ENCODE measurements at regions not wholly inside any gene's neighbourhood (a gene's known extent, or its start where the extent isn't known, plus 50 kb on each side); places are given as distances from the start of the nearest gene placed in this dataset.
A peak's percentile ranks its signal among the peaks of the same experiment; 100 is the strongest.
"Not testable (repeated sequence)": the region's sequence is repeated elsewhere in the genome, so short reads cannot be mapped to it uniquely, and the experiment has no call there.

DNA sequence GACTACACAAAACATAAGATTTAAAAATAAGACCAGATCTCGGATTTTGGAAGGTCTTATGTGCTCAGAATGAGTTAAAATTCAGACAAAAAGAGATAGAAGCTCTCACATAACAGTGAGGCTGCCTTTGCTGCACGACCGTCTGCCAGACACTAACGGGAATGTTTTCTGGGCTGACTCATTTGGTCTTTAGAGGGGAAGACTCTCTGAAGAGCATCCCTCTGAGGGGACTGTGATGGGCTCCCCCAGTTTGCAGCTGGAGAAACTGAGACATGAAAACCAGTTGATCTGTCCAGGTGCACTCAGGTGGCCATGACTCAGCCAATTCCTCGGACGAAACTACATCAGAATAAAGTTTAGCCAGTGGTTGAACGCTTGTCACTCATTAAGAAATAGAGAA is 153.9 kb downstream of the RNASET2 start:
- DNase-seq, result no peak

DNA sequence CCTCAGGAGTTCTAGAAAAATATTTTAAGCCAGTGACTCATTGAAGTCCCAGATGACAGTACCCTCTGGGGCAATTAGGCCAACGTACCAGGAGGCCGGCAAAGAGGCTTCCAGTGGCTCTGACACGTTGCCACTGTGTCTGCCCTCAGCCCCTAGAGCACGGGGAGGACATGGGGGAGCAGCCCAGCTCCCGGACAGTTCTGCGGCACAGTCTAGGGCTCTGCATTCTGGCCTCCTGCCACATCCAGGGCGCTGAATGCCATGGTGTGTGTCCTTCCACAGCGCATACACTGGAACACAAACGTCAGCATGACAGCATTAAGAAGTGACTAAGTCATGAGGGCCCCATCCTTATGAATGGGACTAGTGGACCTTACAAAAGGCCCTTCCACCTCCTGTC is 156.2 kb downstream of the RNASET2 start:
- no peak for DNase-seq

DNA sequence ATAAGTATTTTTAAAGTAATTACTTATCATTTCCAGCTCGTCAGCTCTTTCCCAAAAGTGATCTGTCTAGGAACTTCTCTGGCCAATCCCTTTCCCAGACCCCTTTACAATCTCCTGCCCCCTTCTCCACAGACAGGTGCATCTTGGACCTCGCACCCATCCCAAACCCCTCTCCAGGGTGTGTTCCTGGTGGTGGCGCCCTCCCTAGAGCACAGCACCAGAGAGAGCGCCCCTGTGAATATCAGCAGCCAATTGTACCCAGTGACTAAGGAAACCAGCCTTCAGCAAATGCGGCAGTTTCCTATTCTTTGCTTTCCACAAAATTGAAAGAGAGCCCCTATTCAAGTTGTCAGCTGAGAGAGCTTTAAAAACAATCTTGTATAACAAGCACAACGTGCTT is 157.7 kb downstream of the RNASET2 start:
- DNase-seq, result no peak

DNA sequence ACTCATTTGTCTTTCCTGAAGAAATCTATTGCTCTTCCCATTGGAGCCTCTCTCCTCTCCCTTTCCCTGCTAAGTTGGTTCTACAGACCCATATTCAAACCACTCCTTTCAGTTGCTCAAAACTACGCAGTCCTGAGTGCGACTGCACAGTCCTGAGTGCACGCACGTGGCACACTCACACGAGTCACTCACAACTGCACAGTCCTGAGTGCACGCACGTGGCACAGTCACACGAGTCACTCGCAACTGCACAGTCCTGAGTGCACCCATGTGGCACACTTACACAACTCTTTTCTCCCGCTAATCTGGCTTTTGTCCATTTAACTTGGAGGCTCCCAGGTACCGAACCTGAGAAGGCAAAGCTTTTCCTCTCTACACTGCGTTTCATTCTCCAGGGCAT is 159.7 kb downstream of the RNASET2 start:
- no peak for DNase-seq

GRCh38 chr6:166795879-166796278 is 160.5 kb downstream of the RNASET2 start:
- no peak for DNase-seq

- not testable (repeated sequence) for DNase-seq
These were observed 163.8 kb upstream of the RPS6KA2 start for GRCh38 chr6:166790808-166791207.

- DNase-seq, result not testable (repeated sequence)
These were observed 161.9 kb upstream of the RPS6KA2 start for GRCh38 chr6:166788846-166789529.

DNA sequence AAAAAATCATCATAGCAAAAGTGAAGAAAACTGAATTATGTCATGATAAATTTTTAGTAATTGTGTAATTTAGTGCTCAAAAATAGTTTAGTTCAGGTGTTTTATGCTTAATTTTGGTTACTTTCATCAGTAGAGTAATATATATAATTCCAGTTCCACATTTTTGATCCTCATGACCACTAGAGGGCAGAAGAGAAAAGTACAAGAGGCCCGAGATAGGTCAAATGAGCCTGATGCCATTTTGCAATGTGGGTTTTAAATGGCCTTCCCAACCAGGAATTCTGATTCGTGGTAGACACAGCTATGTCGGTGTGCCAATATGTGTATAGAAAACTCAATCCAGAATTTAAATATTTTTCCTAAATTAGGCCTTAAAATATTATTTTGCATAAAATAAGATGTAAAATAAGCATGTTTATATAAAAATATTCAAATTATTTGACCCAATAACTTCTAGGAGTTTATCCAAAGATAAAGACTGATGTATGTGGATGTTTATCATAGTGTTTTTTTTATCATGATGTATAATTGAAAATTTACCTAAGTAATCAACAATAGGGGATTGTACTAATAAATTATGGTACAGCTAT is 159.7 kb upstream of the RPS6KA2 start:
- peak; percentile 85 for DNase-seq

GRCh38 chr6:166785131-166785530 is 158.1 kb upstream of the RPS6KA2 start:
- no peak for DNase-seq

GRCh38 chr6:166784691-166785090 is 157.6 kb upstream of the RPS6KA2 start:
- DNase-seq, result no peak

DNA sequence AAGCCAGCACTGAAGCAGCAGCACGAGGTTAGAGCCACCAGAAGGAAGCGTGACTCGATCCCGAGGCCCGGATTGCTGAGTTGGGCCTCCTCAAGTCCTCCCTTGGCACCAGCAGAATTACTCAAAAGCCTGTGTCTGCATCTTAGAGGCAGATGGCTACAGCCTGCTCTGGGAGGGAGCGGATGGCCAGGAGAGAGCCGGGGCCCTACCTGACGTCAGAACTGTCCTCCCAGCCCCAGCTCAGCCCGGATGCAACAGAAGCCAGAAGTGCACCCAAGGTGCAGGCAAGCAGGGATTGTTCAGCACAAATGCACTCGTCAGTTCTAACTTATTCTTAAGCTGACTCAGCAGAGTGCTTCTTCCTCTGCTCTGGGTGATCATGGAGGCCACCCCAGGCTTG is 155.5 kb upstream of the RPS6KA2 start:
- DNase-seq, result no peak

DNA sequence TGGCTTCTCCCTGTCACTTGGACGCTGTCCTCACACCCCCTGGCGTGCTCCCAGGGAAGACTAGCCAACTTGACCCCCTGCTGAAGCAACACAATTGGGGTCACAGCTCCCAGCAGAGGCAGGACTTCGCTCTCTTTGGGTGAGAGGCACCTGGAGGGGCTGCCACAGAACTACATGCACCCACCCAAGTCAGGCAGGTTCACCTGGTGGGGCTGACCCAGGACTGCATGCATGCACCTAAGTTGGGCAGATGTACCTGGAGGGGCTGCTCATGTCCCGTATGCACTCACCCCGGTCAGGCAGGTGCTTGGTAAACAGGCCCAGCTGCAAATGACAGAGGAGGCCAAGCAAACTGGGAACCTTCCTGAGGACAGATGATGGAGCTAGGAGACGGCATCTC is 154.3 kb upstream of the RPS6KA2 start:
- DNase-seq, result no peak

DNA sequence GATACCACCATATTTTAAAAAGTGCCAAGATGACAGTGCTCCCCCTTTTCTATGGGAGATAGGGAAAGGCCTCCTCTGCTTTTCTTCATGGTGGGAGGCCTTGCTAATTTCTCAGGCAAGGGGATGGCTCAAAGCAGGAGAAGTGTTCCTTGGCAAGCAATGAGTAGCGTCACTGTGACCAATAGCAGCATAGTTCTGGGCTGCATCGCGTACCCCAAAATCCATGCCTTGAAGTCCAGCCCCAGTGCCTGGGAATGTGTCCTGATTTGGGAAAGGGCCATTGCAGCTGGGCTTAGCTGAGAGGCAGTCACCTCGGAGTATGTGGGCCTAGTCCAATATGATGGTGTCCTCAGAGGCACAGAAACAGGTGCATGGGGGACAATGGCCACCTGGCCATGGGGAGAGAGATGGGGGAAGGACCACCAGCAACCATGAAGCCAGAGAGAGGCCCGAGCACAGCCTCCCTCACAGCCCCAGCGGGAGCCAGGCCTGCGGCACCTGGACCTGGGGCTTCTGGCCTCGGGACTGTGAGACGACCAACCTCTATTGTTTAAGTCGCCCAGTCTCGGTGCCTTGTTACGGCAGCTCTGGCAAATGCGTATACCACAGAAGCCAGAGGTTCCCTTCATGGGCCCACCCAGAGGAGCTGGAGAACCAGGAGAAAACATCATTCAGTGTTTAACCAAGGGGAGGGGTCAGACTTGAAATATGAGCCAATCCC is 153.1 kb upstream of the RPS6KA2 start:
- no peak for DNase-seq

DNA sequence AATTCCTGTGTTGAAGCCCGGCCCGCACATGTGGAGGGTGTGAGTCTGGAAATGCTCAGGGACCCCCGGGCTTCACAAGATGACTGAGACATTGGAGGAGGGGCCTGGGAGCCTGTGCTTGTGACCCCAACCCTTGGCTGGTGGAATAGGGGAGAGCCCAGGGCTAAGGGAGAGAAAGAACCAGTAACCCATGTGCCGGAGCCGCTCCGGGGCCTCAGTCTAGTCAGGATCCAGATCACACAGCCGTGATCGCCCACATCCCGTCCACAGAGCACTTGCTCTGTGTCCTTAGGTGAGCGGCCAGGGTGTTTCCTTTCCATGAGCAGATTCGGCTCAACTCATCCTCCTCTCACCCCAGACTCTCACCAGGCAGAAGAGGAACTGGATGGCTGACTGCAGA is 152.3 kb upstream of the RPS6KA2 start:
- no peak for DNase-seq

- DNase-seq, result no peak
These were observed 151.7 kb upstream of the RPS6KA2 start for GRCh38 chr6:166778776-166779175.

DNA sequence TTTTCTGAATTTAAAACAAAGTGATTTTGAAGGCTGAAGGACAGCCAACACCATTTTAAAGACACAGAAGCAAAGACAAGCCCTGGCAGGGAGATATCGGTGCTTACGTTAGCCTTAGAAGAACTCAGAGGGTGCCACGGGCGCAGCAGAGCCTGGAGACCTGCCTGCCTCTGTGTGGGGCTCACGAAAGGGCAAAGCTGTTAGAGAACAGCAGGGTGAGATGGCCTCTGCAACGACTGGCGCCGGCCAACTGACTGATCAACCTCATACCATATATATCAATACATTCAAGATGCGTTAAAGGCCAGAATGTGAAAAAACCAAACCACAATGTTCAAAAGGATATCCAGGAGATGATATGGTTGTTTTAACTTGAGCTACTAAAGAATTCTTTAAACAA is 151.0 kb upstream of the RPS6KA2 start:
- DNase-seq, result no peak

DNA sequence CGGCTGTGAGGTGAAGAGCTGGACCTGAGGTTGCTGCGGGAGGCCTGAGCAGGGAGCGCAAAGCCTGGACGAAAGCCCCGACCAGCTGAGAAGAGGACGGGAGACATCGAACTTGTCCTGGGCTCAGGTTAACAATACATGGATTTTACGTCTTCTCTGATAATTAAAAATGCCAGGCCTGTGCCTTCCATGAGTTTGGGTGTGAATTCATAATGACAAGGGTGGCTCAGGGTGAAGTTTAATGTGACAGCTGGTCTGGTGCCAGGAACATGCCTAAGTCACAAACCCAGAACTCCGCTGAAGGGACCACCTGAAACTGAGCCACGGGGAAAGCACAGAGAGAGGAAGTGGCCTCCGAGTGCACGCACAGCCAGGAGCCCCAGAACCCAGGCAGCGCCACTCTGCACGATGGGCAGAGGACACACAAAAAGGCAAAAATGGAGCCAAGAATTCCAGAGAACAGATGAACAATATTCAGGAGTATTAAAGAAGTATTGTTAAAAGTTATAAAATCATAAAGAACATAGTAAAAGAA is 150.1 kb upstream of the RPS6KA2 start:
- DNase-seq, result no peak

DNA sequence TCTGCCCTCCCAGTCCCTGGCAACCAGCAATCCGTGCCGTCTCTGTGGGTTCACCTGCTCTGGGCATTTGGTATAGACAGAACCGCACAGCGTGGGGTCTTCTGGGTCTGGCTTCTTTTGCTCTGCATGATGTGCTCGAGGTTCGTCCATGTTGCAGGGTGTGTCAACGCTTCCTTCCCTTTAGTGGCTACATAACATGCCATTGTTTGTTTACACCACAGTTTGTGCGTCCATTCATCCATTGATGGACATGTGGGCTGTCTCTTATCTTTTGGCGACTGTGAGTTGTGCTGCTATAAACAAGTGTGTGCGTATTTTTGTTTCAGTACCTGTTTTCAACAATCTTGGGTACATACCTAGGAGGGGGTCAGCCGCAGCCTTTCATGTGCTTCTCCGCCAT is 149.5 kb upstream of the RPS6KA2 start:
- no peak for DNase-seq

DNA sequence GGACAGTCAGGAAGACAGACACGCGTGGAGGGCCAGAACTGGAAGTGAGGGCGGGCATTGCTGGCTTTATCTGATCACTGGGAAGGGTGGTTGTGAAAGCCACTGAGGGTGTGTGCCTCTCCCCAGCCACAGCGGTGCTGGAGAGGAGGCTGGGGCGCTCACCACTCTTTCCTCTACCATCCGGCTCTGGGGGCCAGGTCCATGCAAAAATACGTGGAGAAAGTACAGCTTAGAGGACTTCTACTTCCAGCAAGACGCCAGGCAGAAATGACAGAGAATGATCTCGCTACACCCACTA is 148.8 kb upstream of the RPS6KA2 start:
- DNase-seq, result no peak

GRCh38 chr6:166775180-166775922 is 148.3 kb upstream of the RPS6KA2 start:
- DNase-seq, result peak; percentile 79

DNA sequence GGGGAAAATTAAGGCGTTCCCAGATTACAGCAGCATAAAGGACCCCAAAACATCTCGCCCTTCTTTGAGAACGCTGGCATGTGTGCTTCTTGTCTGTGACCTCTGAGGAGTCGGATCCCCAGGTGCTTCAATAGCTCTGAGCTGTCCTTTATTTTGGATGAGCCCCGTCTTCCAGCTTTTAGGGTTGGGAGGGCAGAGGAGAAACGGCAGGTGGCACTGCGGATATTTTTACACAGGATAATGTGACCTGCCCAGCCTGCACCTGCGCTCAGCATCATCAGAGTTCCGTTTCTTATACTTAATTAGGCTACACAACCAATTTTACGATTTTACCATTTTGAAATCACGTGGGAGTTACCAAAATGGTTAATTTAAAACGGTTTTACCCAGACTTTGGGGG is 147.7 kb upstream of the RPS6KA2 start:
- peak; percentile 34 for DNase-seq

GRCh38 chr6:166774292-166774691 is 147.2 kb upstream of the RPS6KA2 start:
- no peak for DNase-seq

DNA sequence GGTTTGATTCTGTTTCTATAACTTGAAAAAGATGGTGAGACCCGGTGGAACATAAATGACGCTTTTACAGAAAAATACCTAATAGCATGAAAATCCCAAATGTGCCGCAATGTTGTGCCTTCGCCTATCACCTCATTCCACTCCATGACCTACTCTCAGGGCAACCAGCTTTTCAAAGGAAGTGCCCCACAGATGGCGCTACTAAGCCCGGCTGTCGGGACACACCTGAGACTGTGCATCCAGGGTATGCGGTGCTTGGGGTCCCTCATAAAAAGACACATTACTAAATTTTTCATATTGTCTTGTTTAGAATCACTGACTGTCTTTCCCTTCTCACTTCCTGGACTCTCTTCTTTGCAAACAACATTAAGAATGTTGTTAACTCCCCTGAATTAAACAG is 145.5 kb upstream of the RPS6KA2 start:
- no peak for DNase-seq

- no peak for DNase-seq
These were observed 144.7 kb upstream of the RPS6KA2 start for GRCh38 chr6:166771701-166772100.
